NCI-H1105 (cell line): ENCODE measurements at regions not wholly inside any gene's neighbourhood (a gene's known extent, or its start where the extent isn't known, plus 50 kb on each side); places are given as distances from the start of the nearest gene placed in this dataset.

Source experiments
- DNase-seq: peaks from one replicate; lab custom pipeline; 2025; lab: John Stamatoyannopoulos, UW

- DNase-seq, result no peak
Observed at GRCh38 chr17:53168413-53168812, 654.3 kb upstream of the KIF2B start.

- no peak for DNase-seq
Observed at GRCh38 chr17:53166731-53167130, 656.0 kb upstream of the KIF2B start.

GRCh38 chr17:53150101-53150698, 672.5 kb upstream of the KIF2B start:
- peak; percentile 0 for DNase-seq

- no peak for DNase-seq
Observed at GRCh38 chr17:53149316-53149715, 673.4 kb upstream of the KIF2B start.

GRCh38 chr17:53148058-53148457, 674.7 kb upstream of the KIF2B start:
- DNase-seq, result no peak

GRCh38 chr17:53142890-53143289, 679.8 kb upstream of the KIF2B start:
- DNase-seq, result no peak

GRCh38 chr17:53141731-53142130, 681.0 kb upstream of the KIF2B start:
- no peak for DNase-seq

- no peak for DNase-seq
Observed at GRCh38 chr17:53141280-53141679, 681.4 kb upstream of the KIF2B start.

- DNase-seq, result no peak
Observed at GRCh38 chr17:53137869-53138268, 684.9 kb upstream of the KIF2B start.

GRCh38 chr17:53135969-53136368, 686.8 kb upstream of the KIF2B start:
- no peak for DNase-seq

- no peak for DNase-seq
Observed at GRCh38 chr17:53134548-53134947, 688.2 kb upstream of the KIF2B start.

GRCh38 chr17:53133876-53134275, 688.9 kb upstream of the KIF2B start:
- DNase-seq, result peak; percentile 16

GRCh38 chr17:53129863-53130262, 692.9 kb upstream of the KIF2B start:
- DNase-seq, result no peak

GRCh38 chr17:53127331-53127730, 695.4 kb upstream of the KIF2B start:
- DNase-seq, result no peak

GRCh38 chr17:53122966-53123365, 699.8 kb upstream of the KIF2B start:
- DNase-seq, result no peak

- DNase-seq, result no peak
Observed at GRCh38 chr17:53119773-53120172, 703.0 kb upstream of the KIF2B start.

- DNase-seq, result no peak
Observed at GRCh38 chr17:53118948-53119347, 703.8 kb upstream of the KIF2B start.

- DNase-seq, result no peak
Observed at GRCh38 chr17:53106886-53107285, 715.8 kb upstream of the KIF2B start.

GRCh38 chr17:53101706-53102105, 721.0 kb upstream of the KIF2B start:
- no peak for DNase-seq

- DNase-seq, result no peak
Observed at GRCh38 chr17:53100126-53100525, 722.6 kb upstream of the KIF2B start.

- DNase-seq, result no peak
Observed at GRCh38 chr17:53093391-53093790, 729.3 kb upstream of the KIF2B start.

- DNase-seq, result no peak
Observed at GRCh38 chr17:53092072-53092471, 730.7 kb upstream of the KIF2B start.

- DNase-seq, result no peak
Observed at GRCh38 chr17:53090770-53091169, 732.0 kb upstream of the KIF2B start.

GRCh38 chr17:53088481-53088880, 734.2 kb upstream of the KIF2B start:
- DNase-seq, result no peak

- no peak for DNase-seq
Observed at GRCh38 chr17:53061446-53061845, 761.3 kb upstream of the KIF2B start.
